Peyer's patch (tissue), 4 donors: ENCODE measurements at regions not wholly inside any gene's neighbourhood (a gene's known extent, or its start where the extent isn't known, plus 50 kb on each side); places are given as distances from the start of the nearest gene placed in this dataset.

ENCODE experiments used
- POLR2A ChIP-seq, 2 donors: fragments of 450-650 bp; IDR thresholded peaks; one replicate each; pipeline ENCODE4 v1.5.1; 2017; ENCODE audit warnings: antibody characterized with exemption in 2 of 2, mild to moderate bottlenecking in 2 of 2, moderate library complexity in 2 of 2
- TF ChIP-seq, protein P1 (sequence below), 6 experiments: fragments of 450-650 bp in 4 of 6; fragments of 200-600 bp in 2 of 6; sonication (generic) in 1 of 6; IDR thresholded peaks; one replicate each; pipeline ENCODE4 v1.5.1; 2017 to 2019; ENCODE audit warnings: antibody characterized with exemption in 6 of 6, mild to moderate bottlenecking in 3 of 6, moderate library complexity in 1 of 6

DNA sequence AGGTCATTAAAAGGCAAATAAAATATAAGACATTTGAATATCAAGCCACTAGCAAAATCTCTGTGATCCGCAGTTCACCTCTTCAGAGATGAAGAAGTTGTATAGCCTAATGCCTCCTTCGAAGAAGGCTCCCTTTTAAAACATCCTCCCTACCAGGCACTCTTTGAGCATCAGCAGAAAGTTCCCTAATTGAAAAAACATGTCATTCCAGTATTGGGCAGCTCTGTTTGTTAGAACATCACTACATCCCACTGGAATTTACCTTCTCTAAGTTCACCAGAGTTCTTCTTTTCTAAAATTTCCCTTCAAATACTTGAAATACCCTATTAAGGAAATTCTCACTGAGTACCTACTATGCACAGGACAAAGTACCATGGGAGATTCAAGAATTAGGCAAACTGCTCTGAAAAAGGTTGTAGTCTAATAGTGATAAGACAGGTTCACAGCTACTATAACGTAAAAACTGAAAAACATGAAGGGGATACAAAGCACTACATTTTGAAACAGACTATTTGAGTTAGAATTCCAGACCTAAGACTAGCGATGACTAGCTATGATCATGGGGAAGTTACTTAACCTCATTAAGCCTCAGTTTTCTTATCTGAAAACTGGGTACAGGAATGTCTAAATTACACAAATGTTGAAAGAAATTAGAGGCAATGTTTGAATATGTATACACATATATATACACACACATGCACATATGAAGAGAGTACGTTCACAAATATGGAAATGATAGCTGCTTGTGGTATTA, 128.7 kb downstream of the ELAPOR2 start:
- TF ChIP-seq, protein P1, sequence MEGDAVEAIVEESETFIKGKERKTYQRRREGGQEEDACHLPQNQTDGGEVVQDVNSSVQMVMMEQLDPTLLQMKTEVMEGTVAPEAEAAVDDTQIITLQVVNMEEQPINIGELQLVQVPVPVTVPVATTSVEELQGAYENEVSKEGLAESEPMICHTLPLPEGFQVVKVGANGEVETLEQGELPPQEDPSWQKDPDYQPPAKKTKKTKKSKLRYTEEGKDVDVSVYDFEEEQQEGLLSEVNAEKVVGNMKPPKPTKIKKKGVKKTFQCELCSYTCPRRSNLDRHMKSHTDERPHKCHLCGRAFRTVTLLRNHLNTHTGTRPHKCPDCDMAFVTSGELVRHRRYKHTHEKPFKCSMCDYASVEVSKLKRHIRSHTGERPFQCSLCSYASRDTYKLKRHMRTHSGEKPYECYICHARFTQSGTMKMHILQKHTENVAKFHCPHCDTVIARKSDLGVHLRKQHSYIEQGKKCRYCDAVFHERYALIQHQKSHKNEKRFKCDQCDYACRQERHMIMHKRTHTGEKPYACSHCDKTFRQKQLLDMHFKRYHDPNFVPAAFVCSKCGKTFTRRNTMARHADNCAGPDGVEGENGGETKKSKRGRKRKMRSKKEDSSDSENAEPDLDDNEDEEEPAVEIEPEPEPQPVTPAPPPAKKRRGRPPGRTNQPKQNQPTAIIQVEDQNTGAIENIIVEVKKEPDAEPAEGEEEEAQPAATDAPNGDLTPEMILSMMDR (IDR thresholded peaks at IDR 0.05): no peak
- TF ChIP-seq POLR2A (IDR thresholded peaks at IDR 0.05): no peak
